ENCODE measurements at regions not wholly inside any gene's neighbourhood (a gene's known extent, or its start where the extent isn't known, plus 50 kb on each side); places are given as distances from the start of the nearest gene placed in this dataset.

DNA sequence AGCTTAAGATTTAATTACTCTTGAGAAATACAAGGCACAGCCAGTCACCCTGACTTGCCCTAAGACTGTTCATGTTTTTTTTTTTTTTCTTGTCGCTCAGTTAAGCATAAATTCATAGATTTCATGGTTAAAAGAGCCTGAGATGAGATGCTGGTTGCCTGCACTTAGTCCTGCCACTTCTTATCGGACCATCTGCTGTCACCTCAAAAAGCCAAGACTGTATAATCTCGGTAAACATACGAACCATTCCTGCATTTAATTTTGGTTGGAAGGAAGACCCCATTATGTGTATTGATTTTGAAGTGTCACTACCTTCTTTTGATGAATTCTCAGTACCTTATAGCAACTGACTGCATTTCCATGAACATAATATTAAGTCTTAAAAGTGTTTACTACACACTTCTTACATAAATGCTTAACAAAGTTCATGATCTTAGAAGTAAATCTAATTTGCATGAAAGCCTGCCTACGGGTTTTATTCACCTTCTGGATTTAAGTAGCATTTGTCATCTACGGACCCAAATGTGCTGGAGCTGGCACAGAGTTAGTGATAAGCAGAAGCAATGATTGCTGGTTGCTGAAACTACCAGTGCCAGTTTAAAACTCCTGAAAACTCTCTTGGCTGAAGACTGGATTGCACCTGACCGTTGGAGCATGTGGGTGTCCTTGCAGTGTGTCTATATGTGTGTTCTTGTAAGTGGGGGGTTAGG, 843.4 kb downstream of the TMEM182 start:
- 56 to 73% methylated on average over 3 to 7 of the region's 7 CpGs for WGBS, 2 donors (ENCODE audit: low coverage in 1 of 2)
- H3K4me3 ChIP-seq, result no peak overlapping the region
- TF ChIP-seq POLR2AphosphoS5 (IDR thresholded peaks at IDR 0.05) (no peak), POLR2A (IDR thresholded peaks at IDR 0.05) (no peak), EP300 (IDR thresholded peaks at IDR 0.05; ENCODE audit: low read depth) (no peak)
- TF ChIP-seq, protein P1, sequence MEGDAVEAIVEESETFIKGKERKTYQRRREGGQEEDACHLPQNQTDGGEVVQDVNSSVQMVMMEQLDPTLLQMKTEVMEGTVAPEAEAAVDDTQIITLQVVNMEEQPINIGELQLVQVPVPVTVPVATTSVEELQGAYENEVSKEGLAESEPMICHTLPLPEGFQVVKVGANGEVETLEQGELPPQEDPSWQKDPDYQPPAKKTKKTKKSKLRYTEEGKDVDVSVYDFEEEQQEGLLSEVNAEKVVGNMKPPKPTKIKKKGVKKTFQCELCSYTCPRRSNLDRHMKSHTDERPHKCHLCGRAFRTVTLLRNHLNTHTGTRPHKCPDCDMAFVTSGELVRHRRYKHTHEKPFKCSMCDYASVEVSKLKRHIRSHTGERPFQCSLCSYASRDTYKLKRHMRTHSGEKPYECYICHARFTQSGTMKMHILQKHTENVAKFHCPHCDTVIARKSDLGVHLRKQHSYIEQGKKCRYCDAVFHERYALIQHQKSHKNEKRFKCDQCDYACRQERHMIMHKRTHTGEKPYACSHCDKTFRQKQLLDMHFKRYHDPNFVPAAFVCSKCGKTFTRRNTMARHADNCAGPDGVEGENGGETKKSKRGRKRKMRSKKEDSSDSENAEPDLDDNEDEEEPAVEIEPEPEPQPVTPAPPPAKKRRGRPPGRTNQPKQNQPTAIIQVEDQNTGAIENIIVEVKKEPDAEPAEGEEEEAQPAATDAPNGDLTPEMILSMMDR (IDR thresholded peaks at IDR 0.05), result no peak
- no peak overlapping the region for H3K27ac ChIP-seq
- intact Hi-C loops (cut with DNase I; ENCODE audit: low total_unique reads), result no loop called here
- H3K27me3 ChIP-seq, result no peaks in the 10 kb centered on the region
- no peaks in the 10 kb centered on the region for H3K9me3 ChIP-seq
- in situ Hi-C loops (cut with MboI; ENCODE audit: low pct_ligation_motif_present in 1 of 4, low pct_unique_long_range_greater_than_20kb in 1 of 4, low sequenced_read_pairs in 3 of 4), result no loop called here
- H3K4me1 ChIP-seq, result no peaks in the 10 kb centered on the region
- H3K36me3 ChIP-seq, result no peaks in the 10 kb centered on the region
- DNase-seq, result no peak

DNA sequence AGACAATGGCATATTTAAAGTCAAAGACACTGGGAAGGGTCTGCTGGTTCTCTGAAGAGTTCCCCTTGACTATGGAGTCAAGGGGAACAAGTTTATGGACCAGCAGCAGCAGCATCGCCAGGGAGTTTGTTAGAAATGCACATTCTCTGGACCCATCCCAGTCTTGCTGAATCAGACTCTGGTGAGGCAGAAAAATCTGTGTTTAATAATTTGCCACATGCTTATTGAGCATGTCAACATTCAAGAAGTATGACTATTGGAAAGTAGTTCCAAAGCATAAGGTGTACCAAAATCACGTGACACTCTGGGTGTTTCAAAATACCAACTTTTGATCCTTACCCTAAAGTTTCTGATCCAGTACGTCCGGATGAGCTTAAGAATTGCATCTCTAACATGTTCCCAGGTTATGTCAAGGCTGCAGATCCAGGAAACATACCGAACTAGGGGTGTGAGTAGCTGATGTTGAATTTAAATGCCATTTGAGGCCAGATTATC, 853.8 kb downstream of the TMEM182 start:
- H3K4me3 ChIP-seq, result no peak overlapping the region
- in situ Hi-C loops (cut with MboI; ENCODE audit: low pct_ligation_motif_present in 1 of 4, low pct_unique_long_range_greater_than_20kb in 1 of 4, low sequenced_read_pairs in 3 of 4), result no loop called here
- no peaks in the 10 kb centered on the region for H3K9me3 ChIP-seq
- TF ChIP-seq, protein P1 (IDR thresholded peaks at IDR 0.05), result no peak
- TF ChIP-seq POLR2AphosphoS5 (IDR thresholded peaks at IDR 0.05), result no peak
- no peak for TF ChIP-seq POLR2A (IDR thresholded peaks at IDR 0.05)
- TF ChIP-seq EP300 (IDR thresholded peaks at IDR 0.05; ENCODE audit: low read depth), result no peak
- intact Hi-C loops (cut with DNase I; ENCODE audit: low total_unique reads), result no loop called here
- no peaks in the 10 kb centered on the region for H3K27me3 ChIP-seq
- H3K27ac ChIP-seq, result no peak overlapping the region
- no peaks in the 10 kb centered on the region for H3K4me1 ChIP-seq
- 82 to 100% methylated on average over 4 to 5 of the region's 5 CpGs for WGBS, 2 donors (ENCODE audit: low coverage in 1 of 2)
- H3K36me3 ChIP-seq, result no peaks in the 10 kb centered on the region
- no peak for DNase-seq

DNA sequence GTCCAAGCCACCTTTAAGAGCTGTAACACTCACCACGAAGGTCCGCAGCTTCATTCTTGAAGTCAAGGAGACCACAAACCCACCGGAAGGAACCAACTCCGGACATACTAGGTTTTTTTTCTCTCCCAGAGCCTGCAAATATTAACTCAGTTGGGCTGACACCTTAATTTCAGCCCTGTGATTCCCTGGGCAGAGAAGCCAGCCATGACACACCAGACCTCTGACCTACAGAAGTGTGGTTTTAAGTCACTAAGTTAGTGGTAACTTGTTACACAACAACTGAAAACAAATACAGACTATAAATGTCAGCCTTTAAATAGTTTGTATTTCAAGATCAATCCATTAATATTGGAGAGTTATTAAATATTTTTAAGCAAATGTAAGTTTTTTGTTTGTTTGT, 855.1 kb downstream of the TMEM182 start:
- Histone ChIP-seq H3K4me3 (no peak overlapping the region), H3K4me1 (no peaks in the 10 kb centered on the region), H3K36me3 (no peaks in the 10 kb centered on the region), H3K27ac (no peak overlapping the region), H3K27me3 (no peaks in the 10 kb centered on the region), H3K9me3 (peaks cover 5 to 10% of the 10 kb centered on the region in 2 donors)
- TF ChIP-seq, protein P1 (IDR thresholded peaks at IDR 0.05), result no peak
- TF ChIP-seq POLR2A (IDR thresholded peaks at IDR 0.05) (no peak), POLR2AphosphoS5 (IDR thresholded peaks at IDR 0.05) (no peak), EP300 (IDR thresholded peaks at IDR 0.05; ENCODE audit: low read depth) (no peak)
- WGBS, 2 donors (ENCODE audit: low coverage in 1 of 2), result 85% methylated on average over 4 of the region's 4 CpGs; no CpG with 5 or more reads in 1 of the 2 donors
- intact Hi-C loops (cut with DNase I; ENCODE audit: low total_unique reads), result no loop called here
- DNase-seq, result no peak
- in situ Hi-C loops (cut with MboI; ENCODE audit: low pct_ligation_motif_present in 1 of 4, low pct_unique_long_range_greater_than_20kb in 1 of 4, low sequenced_read_pairs in 3 of 4), result no loop called here

DNA sequence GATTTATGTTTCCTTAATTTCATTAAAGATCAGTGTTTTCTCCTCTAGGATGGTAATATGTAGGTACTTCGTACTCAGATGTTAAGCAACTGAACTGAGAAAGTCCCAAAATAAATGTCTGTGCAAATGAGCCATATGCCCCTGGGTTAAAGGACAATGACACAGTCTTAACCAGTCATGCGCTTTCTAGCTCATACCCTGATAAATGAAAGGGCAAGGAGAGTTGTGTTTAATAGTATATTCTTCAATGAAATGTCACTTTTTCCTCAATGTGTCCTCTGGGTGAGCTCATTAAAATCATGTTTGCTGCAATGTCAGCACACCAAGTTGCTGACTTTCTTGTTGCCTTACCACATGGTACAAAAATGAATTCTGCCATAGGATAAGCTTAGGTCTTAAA, 856.3 kb downstream of the TMEM182 start:
- in situ Hi-C loops (cut with MboI; ENCODE audit: low pct_ligation_motif_present in 1 of 4, low pct_unique_long_range_greater_than_20kb in 1 of 4, low sequenced_read_pairs in 3 of 4), result no loop called here
- WGBS, 2 donors (ENCODE audit: low coverage in 1 of 2), result 85% methylated on average over 2 of the region's 2 CpGs

More for the DNA sequence above, 856.3 kb downstream of the TMEM182 start:
- peaks cover 5 to 13% of the 10 kb centered on the region in 2 donors for H3K9me3 ChIP-seq
- intact Hi-C loops (cut with DNase I; ENCODE audit: low total_unique reads), result no loop called here
- no peaks in the 10 kb centered on the region for H3K4me1 ChIP-seq
- TF ChIP-seq POLR2AphosphoS5 (IDR thresholded peaks at IDR 0.05) (no peak), EP300 (IDR thresholded peaks at IDR 0.05; ENCODE audit: low read depth) (no peak), POLR2A (IDR thresholded peaks at IDR 0.05) (no peak)
- TF ChIP-seq, protein P1 (IDR thresholded peaks at IDR 0.05), result no peak
- no peak for DNase-seq
- H3K36me3 ChIP-seq, result no peaks in the 10 kb centered on the region
- H3K27ac ChIP-seq, result no peak overlapping the region
- H3K27me3 ChIP-seq, result no peaks in the 10 kb centered on the region
- no peak overlapping the region for H3K4me3 ChIP-seq
